GM10266 (cell line): ENCODE measurements at regions not wholly inside any gene's neighbourhood (a gene's known extent, or its start where the extent isn't known, plus 50 kb on each side); places are given as distances from the start of the nearest gene placed in this dataset.

Experiments
- DNase-seq: peaks from one replicate; pipeline ENCODE4 v3.0.0; 2012; ENCODE audit errors: extremely low spot score
- CTCF ChIP-seq: IDR thresholded peaks from 2 replicates; pipeline ENCODE4 v1.5.1; 2012; ENCODE audit warnings: mild to moderate bottlenecking, low read depth; ENCODE audit not compliant: control insufficient read depth, insufficient read depth; ENCODE audit errors: missing control alignments

GRCh38 chr13:22468045-22468444 lies 712.7 kb upstream of the SGCG start:
- TF ChIP-seq CTCF, result no peak
- DNase-seq, result no peak

GRCh38 chr13:22468824-22469223 lies 712.0 kb upstream of the SGCG start:
- TF ChIP-seq CTCF, result no peak
- no peak for DNase-seq

GRCh38 chr13:22469452-22469851 lies 711.3 kb upstream of the SGCG start:
- no peak for DNase-seq
- TF ChIP-seq CTCF, result no peak

- no peak for TF ChIP-seq CTCF
- no peak for DNase-seq
Observed at GRCh38 chr13:22470075-22470474, 710.7 kb upstream of the SGCG start.

GRCh38 chr13:22482496-22483000 lies 698.2 kb upstream of the SGCG start:
- TF ChIP-seq CTCF, result no peak
- no peak for DNase-seq

- no peak for TF ChIP-seq CTCF
- no peak for DNase-seq
Observed at GRCh38 chr13:22483276-22483675, 697.5 kb upstream of the SGCG start.

- TF ChIP-seq CTCF, result no peak
Observed at GRCh38 chr13:22486490-22486889, 694.3 kb upstream of the SGCG start.

GRCh38 chr13:22487932-22488331 lies 692.8 kb upstream of the SGCG start:
- DNase-seq, result no peak
- no peak for TF ChIP-seq CTCF

More at GRCh38 chr13:22486490-22486889, 694.3 kb upstream of the SGCG start:
- DNase-seq, result no peak
